ENCODE measurements at regions not wholly inside any gene's neighbourhood (a gene's known extent, or its start where the extent isn't known, plus 50 kb on each side); places are given as distances from the start of the nearest gene placed in this dataset.

DNA sequence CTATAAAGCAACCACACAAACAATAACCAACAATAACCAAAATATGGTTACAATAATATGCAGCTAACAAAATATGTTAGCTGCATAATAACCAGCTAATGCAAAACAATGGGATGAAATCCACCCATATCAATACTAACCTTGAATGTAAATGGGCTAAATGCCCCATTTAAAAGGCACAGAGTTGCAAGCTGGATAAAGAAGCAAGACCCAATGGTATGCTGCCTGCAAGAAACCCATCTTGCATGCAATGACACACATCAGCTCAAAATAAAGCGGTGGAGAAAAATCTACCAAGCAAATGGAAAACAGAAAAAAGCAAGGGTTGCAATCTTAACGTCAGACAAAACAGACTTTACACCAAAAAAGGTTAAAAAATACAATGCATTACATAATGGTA, 316.5 kb upstream of the NR5A2 start:
- TF ChIP-seq ZNF8 (CRISPR knock-in tag; IDR thresholded peaks at IDR 0.05) (no peak), GLIS3 (CRISPR knock-in tag; IDR thresholded peaks at IDR 0.05) (no peak), ZC3H10 (CRISPR knock-in tag; IDR thresholded peaks at IDR 0.05) (no peak), ZFP3 (CRISPR knock-in tag; IDR thresholded peaks at IDR 0.05) (no peak), ARNTL (CRISPR knock-in tag; IDR thresholded peaks at IDR 0.05; ENCODE audit: borderline replicate concordance, low read depth) (no peak), RARB (CRISPR knock-in tag; IDR thresholded peaks at IDR 0.05) (no peak), CSDC2 (CRISPR knock-in tag; IDR thresholded peaks at IDR 0.05) (no peak), TCF4 (CRISPR knock-in tag; IDR thresholded peaks at IDR 0.05; ENCODE audit: borderline replicate concordance) (no peak), ZFP30 (CRISPR knock-in tag; IDR thresholded peaks at IDR 0.05) (no peak), ISL1 (CRISPR knock-in tag; IDR thresholded peaks at IDR 0.05) (no peak)
- TF ChIP-seq, protein P1, sequence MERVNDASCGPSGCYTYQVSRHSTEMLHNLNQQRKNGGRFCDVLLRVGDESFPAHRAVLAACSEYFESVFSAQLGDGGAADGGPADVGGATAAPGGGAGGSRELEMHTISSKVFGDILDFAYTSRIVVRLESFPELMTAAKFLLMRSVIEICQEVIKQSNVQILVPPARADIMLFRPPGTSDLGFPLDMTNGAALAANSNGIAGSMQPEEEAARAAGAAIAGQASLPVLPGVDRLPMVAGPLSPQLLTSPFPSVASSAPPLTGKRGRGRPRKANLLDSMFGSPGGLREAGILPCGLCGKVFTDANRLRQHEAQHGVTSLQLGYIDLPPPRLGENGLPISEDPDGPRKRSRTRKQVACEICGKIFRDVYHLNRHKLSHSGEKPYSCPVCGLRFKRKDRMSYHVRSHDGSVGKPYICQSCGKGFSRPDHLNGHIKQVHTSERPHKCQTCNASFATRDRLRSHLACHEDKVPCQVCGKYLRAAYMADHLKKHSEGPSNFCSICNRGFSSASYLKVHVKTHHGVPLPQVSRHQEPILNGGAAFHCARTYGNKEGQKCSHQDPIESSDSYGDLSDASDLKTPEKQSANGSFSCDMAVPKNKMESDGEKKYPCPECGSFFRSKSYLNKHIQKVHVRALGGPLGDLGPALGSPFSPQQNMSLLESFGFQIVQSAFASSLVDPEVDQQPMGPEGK (CRISPR knock-in tag; IDR thresholded peaks at IDR 0.05; ENCODE audit: borderline replicate concordance), result no peak
- TF ChIP-seq, protein P2, sequence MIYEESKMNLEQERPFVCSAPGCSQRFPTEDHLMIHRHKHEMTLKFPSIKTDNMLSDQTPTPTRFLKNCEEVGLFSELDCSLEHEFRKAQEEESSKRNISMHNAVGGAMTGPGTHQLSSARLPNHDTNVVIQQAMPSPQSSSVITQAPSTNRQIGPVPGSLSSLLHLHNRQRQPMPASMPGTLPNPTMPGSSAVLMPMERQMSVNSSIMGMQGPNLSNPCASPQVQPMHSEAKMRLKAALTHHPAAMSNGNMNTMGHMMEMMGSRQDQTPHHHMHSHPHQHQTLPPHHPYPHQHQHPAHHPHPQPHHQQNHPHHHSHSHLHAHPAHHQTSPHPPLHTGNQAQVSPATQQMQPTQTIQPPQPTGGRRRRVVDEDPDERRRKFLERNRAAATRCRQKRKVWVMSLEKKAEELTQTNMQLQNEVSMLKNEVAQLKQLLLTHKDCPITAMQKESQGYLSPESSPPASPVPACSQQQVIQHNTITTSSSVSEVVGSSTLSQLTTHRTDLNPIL (CRISPR knock-in tag; IDR thresholded peaks at IDR 0.05; ENCODE audit: low read depth), result no peak
